ENCODE measurements at regions not wholly inside any gene's neighbourhood (a gene's known extent, or its start where the extent isn't known, plus 50 kb on each side); places are given as distances from the start of the nearest gene placed in this dataset.
"Not testable (repeated sequence)": the region's sequence is repeated elsewhere in the genome, so short reads cannot be mapped to it uniquely, and the experiment has no call there.

DNA sequence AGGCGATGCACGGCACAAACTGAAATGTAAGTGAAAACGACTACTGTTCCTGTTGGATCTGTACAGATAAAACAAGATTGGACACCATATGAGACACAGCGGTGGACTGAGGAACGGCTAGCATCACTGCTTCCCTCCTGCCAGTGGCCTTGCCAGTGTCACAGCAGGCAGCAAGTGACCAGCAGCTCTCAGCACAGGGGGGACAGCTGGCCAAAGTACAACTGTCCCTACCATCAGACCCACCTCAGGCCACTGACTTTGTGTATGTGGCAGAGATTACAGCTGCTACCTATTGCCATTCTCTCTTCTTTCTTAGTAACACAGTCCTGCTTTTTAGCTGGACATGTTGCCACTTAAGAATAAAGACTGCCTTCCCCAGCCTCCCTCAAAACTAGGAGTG is 80.0 kb upstream of the SLC66A3 start:
- no peak for DNase-seq

DNA sequence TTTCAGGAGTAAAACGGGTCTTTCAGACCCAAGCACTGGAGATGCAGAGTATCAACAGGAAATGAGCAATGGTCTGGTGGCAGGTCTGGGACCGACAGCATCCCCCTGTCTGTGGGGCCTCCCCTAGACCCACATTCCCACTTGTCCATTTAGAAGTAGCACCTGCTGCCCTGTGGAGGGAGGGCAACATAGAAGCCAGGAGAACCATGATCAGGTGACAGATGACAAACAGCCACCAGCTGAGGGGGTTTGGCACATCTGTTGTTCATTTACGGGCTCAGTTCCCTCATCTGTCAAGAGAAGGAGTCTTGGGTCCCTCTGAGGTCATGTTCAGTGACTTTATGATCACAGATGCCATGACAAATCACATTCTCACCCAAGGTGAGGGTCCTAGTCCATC is 77.9 kb upstream of the SLC66A3 start:
- DNase-seq, result no peak

GRCh38 chr2:11079136-11079824 is 76.0 kb upstream of the SLC66A3 start:
- no peak for DNase-seq

GRCh38 chr2:11080253-11081115 is 74.8 kb upstream of the SLC66A3 start:
- DNase-seq, result peak in 1 of 2 donors; percentile 16

DNA sequence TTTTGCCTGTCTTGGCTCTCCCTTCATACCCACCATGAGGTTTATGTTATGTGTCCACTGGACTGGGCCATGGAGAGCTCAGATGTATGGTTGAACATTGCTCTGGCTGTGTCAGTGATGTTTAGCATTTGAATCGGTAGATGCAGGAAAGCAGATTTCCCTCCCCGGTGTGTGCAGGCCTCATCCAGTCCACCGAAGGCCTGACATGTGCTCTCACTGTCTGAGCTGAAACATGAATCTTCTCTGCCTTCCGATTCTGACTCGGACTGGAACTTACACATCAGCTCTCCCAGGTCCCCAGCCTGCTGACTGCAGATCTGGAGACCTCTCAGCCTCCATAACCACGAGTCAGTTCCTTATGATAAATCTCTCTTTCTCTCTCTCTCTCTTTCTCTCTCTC is 72.4 kb upstream of the SLC66A3 start:
- DNase-seq, result no peak

DNA sequence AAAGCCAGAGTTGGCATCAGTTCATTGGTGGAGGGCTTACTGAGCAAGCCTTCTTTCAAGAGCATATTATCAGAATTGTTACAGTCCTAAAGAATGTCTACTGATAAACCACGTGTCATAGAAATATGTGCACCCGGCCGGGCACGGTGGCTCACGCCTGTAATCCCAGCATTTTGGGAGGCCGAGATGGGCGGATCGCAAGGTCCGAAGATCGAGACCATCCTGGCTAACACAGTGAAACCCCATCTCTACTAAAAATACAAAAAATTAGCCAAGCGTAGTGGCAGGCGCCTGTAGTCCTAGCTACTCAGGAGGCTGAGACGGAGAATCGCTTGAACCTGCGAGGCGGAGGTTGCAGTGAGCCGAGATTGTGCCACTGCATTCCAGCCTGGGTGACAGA is 66.4 kb upstream of the SLC66A3 start:
- DNase-seq, result not testable (repeated sequence)

- DNase-seq, result no peak
Measured at GRCh38 chr2:11090187-11090586, 65.1 kb upstream of the SLC66A3 start.

DNA sequence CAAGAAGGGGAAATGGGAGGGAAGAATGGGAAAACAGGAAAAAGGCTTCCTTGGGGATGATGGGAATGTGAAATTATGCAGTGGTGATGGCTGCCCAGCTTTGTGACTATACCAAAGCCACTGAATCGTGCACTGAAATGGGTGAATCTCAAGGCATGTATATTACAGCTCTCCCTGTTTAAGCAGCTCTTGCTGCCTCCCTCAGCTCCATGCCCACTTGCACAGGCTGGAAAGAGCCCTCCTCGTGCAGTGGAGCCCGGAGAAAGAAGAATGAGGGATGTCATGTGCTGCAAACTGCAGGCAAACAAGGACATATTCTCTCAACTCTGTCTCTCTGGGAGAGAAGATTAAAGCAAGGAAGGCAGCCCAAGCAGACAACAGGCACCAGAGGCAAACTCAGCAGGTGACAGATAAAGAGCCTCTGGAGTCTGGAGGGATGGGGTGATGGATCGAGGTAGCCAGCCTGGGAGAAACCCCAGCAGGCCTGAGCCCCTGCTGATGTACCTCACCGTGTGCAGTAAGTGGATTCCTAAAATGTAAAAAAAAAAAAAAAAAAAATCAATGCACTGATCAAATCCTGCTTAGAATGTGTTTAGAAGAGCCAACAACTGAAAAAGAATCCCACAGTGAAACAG is 62.4 kb upstream of the SLC66A3 start:
- DNase-seq, result no peak

DNA sequence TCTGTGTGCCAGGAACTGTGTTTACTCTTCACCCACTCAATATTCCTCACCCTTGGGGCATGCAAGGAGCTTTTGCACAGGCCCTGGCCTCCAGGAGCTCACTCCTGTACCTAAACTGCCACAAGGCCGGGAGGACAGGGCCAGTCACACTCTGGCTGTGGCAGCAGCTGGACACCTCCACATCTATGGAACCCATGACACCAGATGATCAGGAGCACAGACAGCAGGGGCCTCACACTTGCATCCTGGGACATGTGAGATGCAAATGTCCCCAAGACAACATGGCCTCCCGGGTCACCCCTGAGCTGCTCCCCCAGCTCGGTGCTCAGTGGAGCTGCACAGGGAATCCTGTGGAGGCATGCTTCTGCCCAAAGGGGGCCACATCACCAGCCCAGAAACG is 61.8 kb upstream of the SLC66A3 start:
- no peak for DNase-seq

DNA sequence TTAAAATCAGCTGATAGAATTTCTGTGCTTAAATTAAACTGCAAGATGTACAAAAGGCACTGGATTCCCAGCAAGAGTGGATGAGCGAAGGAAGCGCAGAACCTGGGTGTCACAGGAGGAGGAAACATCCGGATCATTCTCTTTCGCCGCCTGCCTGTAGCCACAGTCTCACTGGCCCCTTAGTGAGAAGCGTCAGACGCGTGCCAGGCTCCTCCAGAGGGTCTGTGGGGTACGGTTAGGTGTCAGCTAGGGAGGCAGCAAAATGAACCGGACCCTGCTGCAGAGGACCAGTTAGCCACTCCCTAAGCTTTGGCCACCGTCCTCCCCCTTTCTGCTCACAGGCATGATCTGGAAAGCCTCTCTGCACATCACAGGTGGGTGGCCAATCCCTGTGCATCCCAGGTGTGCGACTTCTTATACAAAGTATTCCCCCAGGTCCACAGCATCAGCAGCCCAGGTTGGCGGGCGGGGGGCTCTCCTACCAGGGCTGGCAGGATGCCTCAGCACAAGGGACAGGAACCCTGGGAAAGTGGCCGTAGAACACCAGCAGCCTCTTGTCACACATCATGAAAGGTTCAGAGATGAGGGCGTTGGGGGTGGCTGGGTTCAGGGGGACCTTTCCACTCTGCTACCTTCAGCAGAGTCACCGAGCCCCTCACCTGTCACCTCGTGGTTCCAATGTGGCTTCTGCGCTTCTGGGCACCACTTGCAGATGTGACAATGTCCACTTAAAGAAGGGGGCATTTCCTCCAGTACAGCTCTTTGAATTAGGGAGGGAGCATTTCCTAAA is 61.1 kb upstream of the SLC66A3 start:
- no peak for DNase-seq

DNA sequence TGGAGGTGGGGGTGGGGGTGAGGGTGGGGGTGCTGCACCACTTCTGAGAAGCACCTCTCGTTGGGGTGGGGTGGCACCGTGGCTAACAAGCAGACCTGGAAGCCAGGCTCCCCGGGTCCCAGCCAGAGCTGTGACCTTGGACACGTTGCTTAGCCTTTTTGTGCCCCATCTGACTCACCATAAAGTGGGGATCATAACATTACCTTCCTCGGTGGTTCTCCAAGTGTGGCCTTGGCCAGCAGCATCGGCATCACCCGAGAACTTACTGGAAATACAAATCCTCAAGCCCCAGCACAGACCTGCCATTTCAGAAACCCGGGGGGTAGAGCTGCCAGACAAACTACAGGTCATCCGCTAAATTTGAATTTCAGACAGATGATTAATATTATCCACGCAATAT is 58.7 kb upstream of the SLC66A3 start:
- no peak for DNase-seq

DNA sequence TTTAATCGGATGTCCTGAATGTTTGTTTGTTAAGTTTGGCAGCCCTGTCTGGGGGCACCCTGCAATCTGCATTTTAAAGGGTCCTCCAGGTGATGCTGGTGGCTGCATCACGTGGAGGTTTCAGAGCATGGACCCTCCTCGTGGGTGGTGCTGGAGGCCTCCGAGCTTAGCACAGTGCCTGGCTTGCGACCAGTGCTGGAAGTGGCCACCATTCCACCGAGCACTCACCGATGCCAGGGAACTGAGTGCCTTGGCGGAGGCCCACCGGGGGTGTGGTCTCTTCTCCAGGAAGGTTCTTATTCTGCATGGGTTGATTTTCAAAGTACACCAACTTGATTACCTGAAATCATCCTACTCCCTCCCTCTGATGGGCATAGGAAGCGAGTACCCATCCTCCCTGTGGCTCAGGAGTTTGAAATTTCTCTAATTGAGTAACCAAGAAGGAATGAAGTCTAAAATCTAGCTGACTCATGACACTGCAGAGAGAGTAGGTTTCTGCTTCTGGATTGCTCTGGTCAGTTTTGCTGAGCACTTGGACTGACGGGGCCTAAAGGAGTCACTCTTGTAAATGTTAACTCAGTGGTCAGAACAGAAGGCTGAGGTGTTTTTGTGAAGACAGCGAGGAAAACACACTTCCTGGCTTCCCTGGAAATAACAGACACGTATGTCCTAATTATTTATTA is 58.1 kb upstream of the SLC66A3 start:
- no peak for DNase-seq

- no peak for DNase-seq
Measured at GRCh38 chr2:11097854-11098387, 57.3 kb upstream of the SLC66A3 start.

DNA sequence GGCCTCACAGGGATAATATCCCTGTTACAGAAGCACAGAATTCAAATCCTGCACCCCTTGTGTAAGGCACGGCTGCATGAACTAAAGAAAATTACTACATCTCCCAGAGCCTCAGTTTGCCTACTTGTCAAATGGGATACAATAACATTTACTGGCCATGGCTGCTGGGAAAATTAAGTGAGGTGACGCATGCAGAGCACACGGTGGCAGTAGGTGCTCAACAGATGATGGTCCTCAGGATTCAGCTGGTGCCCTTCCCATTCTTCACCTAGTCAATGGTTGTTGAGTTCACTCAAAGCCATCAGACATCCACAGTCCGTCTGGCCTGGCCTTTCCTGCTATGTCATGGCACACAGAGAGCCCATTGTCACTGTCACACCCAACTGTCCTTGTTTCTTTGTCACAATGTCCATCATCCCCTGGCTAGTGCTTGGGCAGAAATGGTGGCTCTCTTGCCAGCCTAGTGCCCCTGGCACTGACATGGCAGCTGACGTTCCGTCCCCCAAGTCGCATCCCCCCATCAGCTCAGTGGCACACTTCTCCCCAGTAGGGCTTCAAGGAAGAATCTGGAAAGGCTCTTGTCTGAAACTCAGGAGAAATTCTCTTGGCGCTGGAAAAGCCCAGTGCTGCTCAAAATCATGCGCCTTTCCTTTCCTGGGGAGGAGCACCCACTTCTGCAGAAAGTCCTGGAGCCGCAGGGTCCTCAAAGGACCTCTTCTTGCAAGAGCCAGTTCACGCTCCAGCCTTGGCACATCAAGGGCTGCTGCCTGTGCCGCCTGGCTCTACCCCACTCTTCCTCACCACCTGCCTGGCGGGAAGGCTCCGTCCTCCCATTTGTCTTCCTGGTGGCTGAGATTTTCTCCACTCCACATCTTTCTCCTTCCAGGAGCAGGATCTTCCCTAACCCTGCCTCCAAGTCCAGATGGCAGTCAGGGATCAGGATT is 55.9 kb upstream of the SLC66A3 start:
- no peak for DNase-seq

DNA sequence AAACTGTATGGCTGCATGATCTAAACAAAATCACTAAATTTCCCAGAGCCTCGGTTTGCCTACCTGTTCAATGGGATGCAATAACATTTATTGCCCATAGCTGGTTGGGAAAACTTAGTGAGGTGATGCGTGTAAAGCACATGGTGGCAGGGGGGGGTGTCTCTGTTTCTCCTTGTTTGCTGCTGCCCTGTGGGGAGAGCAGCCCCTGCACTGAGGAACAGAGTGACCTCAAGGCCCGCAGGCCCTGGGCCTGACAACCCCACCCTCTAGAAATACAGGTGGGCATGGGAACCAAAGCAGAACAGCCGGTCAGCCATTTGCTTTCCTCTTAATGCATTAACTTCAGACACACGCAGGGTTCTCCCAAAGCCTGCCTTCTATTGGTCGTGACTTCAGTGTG is 55.1 kb upstream of the SLC66A3 start:
- DNase-seq, result no peak

- DNase-seq, result no peak
Measured at GRCh38 chr2:11100976-11101375, 54.3 kb upstream of the SLC66A3 start.

GRCh38 chr2:11101430-11101829 is 53.8 kb upstream of the SLC66A3 start:
- no peak for DNase-seq

GRCh38 chr2:11102466-11102865 is 52.8 kb upstream of the SLC66A3 start:
- DNase-seq, result no peak

DNA sequence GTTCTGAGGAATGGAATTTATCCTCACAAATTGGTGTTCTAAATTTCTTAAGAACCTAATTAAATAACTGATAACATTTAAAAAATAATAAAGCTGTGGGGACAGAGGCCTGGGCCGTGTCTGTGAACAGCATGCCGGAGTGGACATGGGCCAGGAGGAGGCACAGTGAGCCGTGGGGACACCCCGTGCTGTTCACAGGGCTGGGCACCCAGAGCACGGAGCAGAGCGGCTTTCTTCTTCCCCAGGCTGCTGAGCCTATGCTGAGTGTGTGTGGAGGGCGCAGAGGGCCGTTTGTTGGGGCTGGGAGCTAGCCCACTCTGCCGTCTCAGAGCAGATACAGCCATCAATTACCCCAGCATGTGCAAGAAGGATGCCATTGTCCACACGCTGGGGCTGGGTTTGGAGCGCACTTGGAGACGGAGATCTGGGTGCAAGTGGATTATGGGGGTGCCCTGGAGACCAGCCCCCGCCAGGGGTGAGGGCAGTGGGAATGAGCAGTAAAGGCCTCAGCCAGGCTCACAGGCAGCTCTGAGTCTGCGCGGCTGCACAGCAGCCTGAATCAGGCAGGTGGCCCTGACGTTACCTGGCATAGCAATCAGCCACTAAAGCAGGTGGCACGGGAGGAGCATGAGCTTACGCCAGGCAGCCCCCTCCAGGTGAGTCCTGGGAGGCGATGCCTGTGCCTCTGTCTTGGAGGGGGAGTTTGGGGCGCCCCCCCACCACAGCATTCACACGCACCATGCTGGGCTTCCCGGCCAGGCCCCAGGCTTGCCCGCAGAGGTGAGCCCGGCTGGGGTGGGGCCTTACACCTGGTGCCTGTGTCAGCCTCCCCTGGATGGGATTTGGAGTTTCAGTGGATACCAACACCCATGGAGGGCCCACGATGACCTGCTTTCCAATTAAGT is 52.1 kb upstream of the SLC66A3 start:
- no peak for DNase-seq

Data from hippocampal formation (tissue), 2 donors.